Astrocyte (in vitro differentiated cells and primary cell): ENCODE measurements at regions not wholly inside any gene's neighbourhood (a gene's known extent, or its start where the extent isn't known, plus 50 kb on each side); places are given as distances from the start of the nearest gene placed in this dataset.

Experiments
- DNase-seq: peaks from one replicate; pipeline ENCODE4 v3.0.0-alpha.2; 2010; ENCODE audit warnings: low read depth
- FAIRE-seq: peaks from 2 replicates; lab custom pipeline; 2011; peaks lifted over from hg19 to GRCh38; lab: Jason Lieb, UNC
- H2AFZ ChIP-seq: 2 replicates; pipeline ENCODE4 v1.6.0; 2012; ENCODE audit warnings: low read depth, low read length, inconsistent platforms
- H3K27ac ChIP-seq: 2 replicates; pipeline ENCODE4 v1.5.1; 2011; ENCODE audit warnings: low read depth, low read length, inconsistent platforms
- H3K27me3 ChIP-seq: 2 replicates; pipeline ENCODE4 v1.6.0; 2011; ENCODE audit warnings: low read length, inconsistent platforms; ENCODE audit not compliant: insufficient read depth
- H3K36me3 ChIP-seq: 2 replicates; pipeline ENCODE4 v1.5.1; 2011; ENCODE audit warnings: low read length, inconsistent platforms; ENCODE audit not compliant: insufficient read depth
- H3K4me1 ChIP-seq: 2 replicates; pipeline ENCODE4 v1.5.1; 2011; ENCODE audit warnings: low read length, inconsistent platforms; ENCODE audit not compliant: insufficient read depth
- H3K4me2 ChIP-seq: 2 replicates; pipeline ENCODE4 v1.6.0; 2012; ENCODE audit warnings: low read length, inconsistent platforms
- H3K4me3 ChIP-seq: 2 replicates; pipeline ENCODE4 v1.5.1; 2011; ENCODE audit warnings: low read depth, mild to moderate bottlenecking, low read length, inconsistent platforms; ENCODE audit not compliant: insufficient read depth
- H3K79me2 ChIP-seq: 2 replicates; pipeline ENCODE4 v1.6.0; 2012; ENCODE audit warnings: mild to moderate bottlenecking, low read length, inconsistent platforms; ENCODE audit not compliant: insufficient read depth
- H3K9ac ChIP-seq: 2 replicates; pipeline ENCODE4 v1.6.0; 2012; ENCODE audit warnings: mild to moderate bottlenecking, low read length, inconsistent platforms
- H3K9me3 ChIP-seq: 2 replicates; pipeline ENCODE4 v1.5.1; 2012; ENCODE audit warnings: low read depth, mild to moderate bottlenecking, low read length, inconsistent platforms; ENCODE audit not compliant: insufficient read depth
- H4K20me1 ChIP-seq: 2 replicates; pipeline ENCODE4 v1.6.0; 2012; ENCODE audit warnings: low read length, inconsistent platforms; ENCODE audit not compliant: insufficient read depth
- H3K27ac Mint-ChIP-seq: one replicate; pipeline ENCODE4 v1.8.0; 2021; ENCODE audit warnings: mild to moderate bottlenecking, mixed read lengths; ENCODE audit not compliant: unreplicated experiment
- H3K27me3 Mint-ChIP-seq: one replicate; pipeline ENCODE4 v1.8.0; 2021; ENCODE audit warnings: low read depth, mixed read lengths; ENCODE audit not compliant: unreplicated experiment
- H3K36me3 Mint-ChIP-seq: one replicate; pipeline ENCODE4 v1.8.0; 2021; ENCODE audit warnings: low read depth, mixed read lengths; ENCODE audit not compliant: unreplicated experiment
- H3K4me1 Mint-ChIP-seq: one replicate; pipeline ENCODE4 v1.8.0; 2021; ENCODE audit warnings: low read depth, mixed read lengths; ENCODE audit not compliant: unreplicated experiment
- H3K4me3 Mint-ChIP-seq: one replicate; pipeline ENCODE4 v1.8.0; 2021; ENCODE audit warnings: mild to moderate bottlenecking, moderate library complexity, mixed read lengths; ENCODE audit not compliant: unreplicated experiment
- H3K9me3 Mint-ChIP-seq: one replicate; pipeline ENCODE4 v1.8.0; 2021; ENCODE audit warnings: mild to moderate bottlenecking, mixed read lengths; ENCODE audit not compliant: unreplicated experiment
- CTCF ChIP-seq: IDR thresholded peaks from 2 replicates; pipeline ENCODE4 v1.5.1; 2011; ENCODE audit warnings: low read depth, mild to moderate bottlenecking, inconsistent platforms, low read length, moderate library complexity; ENCODE audit not compliant: insufficient read depth
- EZH2 ChIP-seq: IDR thresholded peaks from 2 replicates; pipeline ENCODE4 v1.6.1; 2012; ENCODE audit warnings: mild to moderate bottlenecking, low read length, inconsistent platforms; ENCODE audit not compliant: insufficient read depth

DNA sequence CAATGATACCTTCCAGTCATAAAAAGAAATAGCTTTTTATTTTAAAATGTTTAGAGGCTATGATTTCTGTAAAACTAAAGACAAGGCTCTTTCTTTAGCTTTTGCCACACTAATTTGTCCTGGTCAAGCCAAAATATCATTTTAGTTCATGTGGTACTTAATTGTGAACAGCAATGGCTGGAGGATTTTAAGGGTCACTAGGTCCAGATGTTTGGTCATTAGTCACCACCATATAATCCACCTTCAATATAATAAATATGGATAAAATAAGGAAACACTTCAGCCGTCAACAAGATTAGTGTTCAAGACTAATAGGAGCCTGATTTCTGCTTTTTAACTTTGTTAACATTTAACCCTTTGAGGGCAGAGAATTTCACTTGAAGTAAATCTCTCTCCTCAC is 50.0 kb upstream of the HGF start:
- Mint-ChIP-seq H3K4me1 (no peaks in the 10 kb centered on the region), H3K27me3 (no peaks in the 10 kb centered on the region), H3K9me3 (no peaks in the 10 kb centered on the region), H3K27ac (no peak overlapping the region), H3K36me3 (no peaks in the 10 kb centered on the region), H3K4me3 (no peak overlapping the region)
- FAIRE-seq, result no peak
- Histone ChIP-seq H3K4me2 (no peak overlapping the region), H3K79me2 (no peaks in the 10 kb centered on the region), H2AFZ (no peak overlapping the region), H3K4me3 (no peak overlapping the region), H3K9ac (no peak overlapping the region), H3K4me1 (no peaks in the 10 kb centered on the region), H4K20me1 (no peaks in the 10 kb centered on the region), H3K9me3 (no peaks in the 10 kb centered on the region), H3K27me3 (no peaks in the 10 kb centered on the region), H3K36me3 (no peaks in the 10 kb centered on the region), H3K27ac (no peak overlapping the region)
- DNase-seq, result peak; percentile 26
- no peak for TF ChIP-seq EZH2
- TF ChIP-seq CTCF, result no peak
